ENCODE measurements at regions not wholly inside any gene's neighbourhood (a gene's known extent, or its start where the extent isn't known, plus 50 kb on each side); places are given as distances from the start of the nearest gene placed in this dataset.

DNA sequence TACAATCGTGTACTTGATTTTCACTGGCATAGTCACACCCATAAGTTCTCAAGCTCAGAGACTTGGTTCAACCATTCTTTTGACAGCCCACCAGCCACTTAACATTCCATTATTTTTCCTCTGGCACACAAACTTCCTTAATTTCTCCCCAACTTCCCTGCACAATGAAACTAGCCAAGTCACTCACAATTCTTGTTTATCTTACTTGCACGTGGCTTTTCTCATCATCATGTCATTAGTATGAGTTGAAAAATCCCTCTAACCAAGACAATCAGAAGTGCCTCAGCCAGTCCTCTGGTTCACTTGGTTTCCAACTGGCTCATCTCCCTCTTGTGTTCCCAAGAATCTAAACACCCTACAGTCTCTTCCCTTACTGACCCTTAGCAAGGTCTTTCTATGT lies 110.5 kb upstream of the PTPRG start:
- intact Hi-C loops (cut with micrococcal nuclease), result no loop called here
- DNase-seq (ENCODE audit: low read depth, low spot score) (no peak), FAIRE-seq (no peak)
- CTCF ChIA-PET, result no interaction called here
- dilution Hi-C loops (cut with MboI; ENCODE audit: extremely low pct_ligation_motif_present, low sequenced_read_pairs), result no loop called here
- H3K79me2 ChIP-seq (ENCODE audit: control insufficient read depth, insufficient read depth, low read length), result no peaks in the 10 kb centered on the region
- no peaks in the 10 kb centered on the region for H4K20me1 ChIP-seq (replicated peaks; ENCODE audit: control insufficient read depth, extremely low read depth, insufficient read depth, low read length)
- no peaks in the 10 kb centered on the region for H3K36me3 ChIP-seq (ENCODE audit: control insufficient read depth in 2 of 2, extremely low read depth in 1 of 2, insufficient read depth in 2 of 2, low read length in 2 of 2)
- H2AFZ ChIP-seq (ENCODE audit: low read depth, low read length), result no peak overlapping the region
- no peaks in the 10 kb centered on the region for H3K27me3 ChIP-seq (ENCODE audit: control insufficient read depth in 2 of 2, insufficient read depth in 2 of 2, low read length in 2 of 2)
- H3K9me3 ChIP-seq (replicated peaks; ENCODE audit: control insufficient read depth, insufficient read depth, low read length), result no peaks in the 10 kb centered on the region
- no TSS peak for BruUV-seq (replicated peaks)
- no peak overlapping the region for H3K27ac ChIP-seq (ENCODE audit: insufficient read depth, low read depth, low read length)
- POLR2A ChIA-PET, result no interaction called here
- H3K4me1 ChIP-seq (ENCODE audit: control insufficient read depth, extremely low read depth, insufficient read depth, low read length), result no peaks in the 10 kb centered on the region
- TF ChIP-seq, protein P1, sequence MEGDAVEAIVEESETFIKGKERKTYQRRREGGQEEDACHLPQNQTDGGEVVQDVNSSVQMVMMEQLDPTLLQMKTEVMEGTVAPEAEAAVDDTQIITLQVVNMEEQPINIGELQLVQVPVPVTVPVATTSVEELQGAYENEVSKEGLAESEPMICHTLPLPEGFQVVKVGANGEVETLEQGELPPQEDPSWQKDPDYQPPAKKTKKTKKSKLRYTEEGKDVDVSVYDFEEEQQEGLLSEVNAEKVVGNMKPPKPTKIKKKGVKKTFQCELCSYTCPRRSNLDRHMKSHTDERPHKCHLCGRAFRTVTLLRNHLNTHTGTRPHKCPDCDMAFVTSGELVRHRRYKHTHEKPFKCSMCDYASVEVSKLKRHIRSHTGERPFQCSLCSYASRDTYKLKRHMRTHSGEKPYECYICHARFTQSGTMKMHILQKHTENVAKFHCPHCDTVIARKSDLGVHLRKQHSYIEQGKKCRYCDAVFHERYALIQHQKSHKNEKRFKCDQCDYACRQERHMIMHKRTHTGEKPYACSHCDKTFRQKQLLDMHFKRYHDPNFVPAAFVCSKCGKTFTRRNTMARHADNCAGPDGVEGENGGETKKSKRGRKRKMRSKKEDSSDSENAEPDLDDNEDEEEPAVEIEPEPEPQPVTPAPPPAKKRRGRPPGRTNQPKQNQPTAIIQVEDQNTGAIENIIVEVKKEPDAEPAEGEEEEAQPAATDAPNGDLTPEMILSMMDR (IDR thresholded peaks at IDR 0.05; ENCODE audit: extremely low read depth in 1 of 2, insufficient read depth in 1 of 2, low read depth in 1 of 2, low read length in 2 of 2), result no peak
- TF ChIP-seq GATA2 (IDR thresholded peaks at IDR 0.05; ENCODE audit: insufficient read depth, insufficient read length, low read depth, low read length), result no peak
- TF ChIP-seq EZH2 (IDR thresholded peaks at IDR 0.05; ENCODE audit: borderline replicate concordance, low read depth, low read length, severe bottlenecking), result no peak
- TF ChIP-seq FOS (IDR thresholded peaks at IDR 0.05; ENCODE audit: borderline replicate concordance, insufficient read depth, low read length), result no peak
- TF ChIP-seq JUN (IDR thresholded peaks at IDR 0.05; ENCODE audit: borderline replicate concordance, insufficient read depth, insufficient read length, low read depth), result no peak
- TF ChIP-seq, protein P2, sequence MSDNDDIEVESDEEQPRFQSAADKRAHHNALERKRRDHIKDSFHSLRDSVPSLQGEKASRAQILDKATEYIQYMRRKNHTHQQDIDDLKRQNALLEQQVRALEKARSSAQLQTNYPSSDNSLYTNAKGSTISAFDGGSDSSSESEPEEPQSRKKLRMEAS (IDR thresholded peaks at IDR 0.05; ENCODE audit: insufficient read depth, insufficient read length), result no peak
- no peak for TF ChIP-seq POLR2AphosphoS5 (IDR thresholded peaks at IDR 0.05; ENCODE audit: insufficient read depth, low read depth, low read length)
- TF ChIP-seq MYC (IDR thresholded peaks at IDR 0.05; ENCODE audit: low read depth, low read length), result no peak
- no peak for TF ChIP-seq POLR2A (IDR thresholded peaks at IDR 0.05; ENCODE audit: low read depth, low read length)
- no peak overlapping the region for H3K9ac ChIP-seq (replicated peaks; ENCODE audit: extremely low read depth, insufficient read depth, low read length)
- no peaks in the 10 kb centered on the region for H3K9me1 ChIP-seq (replicated peaks; ENCODE audit: control insufficient read depth, extremely low read depth, insufficient read depth, low read length)
- H3K4me2 ChIP-seq (ENCODE audit: insufficient read depth, low read length), result no peak overlapping the region
- no peak overlapping the region for H3K4me3 ChIP-seq (replicated peaks in 1 of 3; ENCODE audit: insufficient read depth in 1 of 3, low read depth in 1 of 3, low read length in 3 of 3)

Data from endothelial cell of umbilical vein (primary cell).